MM.1S (cell line): ENCODE measurements at regions not wholly inside any gene's neighbourhood (a gene's known extent, or its start where the extent isn't known, plus 50 kb on each side); places are given as distances from the start of the nearest gene placed in this dataset.
"Not testable (repeated sequence)": the region's sequence is repeated elsewhere in the genome, so short reads cannot be mapped to it uniquely, and the experiment has no call there.

Experiments
- DNase-seq: peaks from one replicate; pipeline ENCODE4 v3.0.0-alpha.2; 2015
- H2AFZ ChIP-seq: fragments of 300-600 bp; sonication (generic); 2 replicates; pipeline ENCODE4 v1.6.0; 2016; ENCODE audit warnings: antibody characterized with exemption, low read length
- H3F3A ChIP-seq: fragments of 300-600 bp; sonication (generic); 2 replicates; pipeline ENCODE4 v1.6.1; 2016; ENCODE audit warnings: mild to moderate bottlenecking, antibody characterized with exemption, low read length, moderate library complexity, mixed read lengths; ENCODE audit not compliant: insufficient read depth
- H3K27ac ChIP-seq: fragments of 300-600 bp; sonication (generic); 2 replicates; pipeline ENCODE4 v1.5.1; 2016; ENCODE audit warnings: mild to moderate bottlenecking, low read length
- H3K27me3 ChIP-seq: fragments of 300-600 bp; sonication (generic); replicated peaks from 2 replicates; pipeline ENCODE4 v1.6.0; 2016; ENCODE audit warnings: low read length; ENCODE audit not compliant: insufficient read depth
- H3K36me3 ChIP-seq: fragments of 300-600 bp; sonication (generic); replicated peaks from 2 replicates; pipeline ENCODE4 v1.6.1; 2016; ENCODE audit warnings: mild to moderate bottlenecking, low read length, mixed read lengths; ENCODE audit not compliant: insufficient read depth
- H3K4me1 ChIP-seq: fragments of 300-600 bp; sonication (generic); 2 replicates; pipeline ENCODE4 v1.6.1; 2016; ENCODE audit warnings: low read length, mixed read lengths
- H3K4me2 ChIP-seq: fragments of 300-600 bp; sonication (generic); 2 replicates; pipeline ENCODE4 v1.6.0; 2016; ENCODE audit warnings: low read depth, low read length
- H3K4me3 ChIP-seq: fragments of 300-600 bp; sonication (generic); 2 replicates; pipeline ENCODE4 v1.5.1; 2016; ENCODE audit warnings: low read length, mixed read lengths
- H3K79me2 ChIP-seq: fragments of 300-600 bp; sonication (generic); 2 replicates; pipeline ENCODE4 v1.6.1; 2016; ENCODE audit warnings: mixed run types, low read length, mixed read lengths
- H3K9ac ChIP-seq: fragments of 300-600 bp; sonication (generic); 2 replicates; pipeline ENCODE4 v1.6.1; 2016; ENCODE audit warnings: low read length, mixed read lengths
- H3K9me2 ChIP-seq: fragments of 300-600 bp; sonication (generic); replicated peaks from 2 replicates; pipeline ENCODE4 v1.6.1; 2016; ENCODE audit warnings: mild to moderate bottlenecking, low read length, mixed read lengths; ENCODE audit not compliant: insufficient read depth
- H3K9me3 ChIP-seq: fragments of 300-600 bp; sonication (generic); replicated peaks from 2 replicates; pipeline ENCODE4 v1.6.1; 2016; ENCODE audit warnings: mild to moderate bottlenecking, low read length, mixed read lengths; ENCODE audit not compliant: insufficient read depth
- H4K20me1 ChIP-seq: fragments of 300-600 bp; sonication (generic); 2 replicates; pipeline ENCODE4 v1.6.1; 2016; ENCODE audit warnings: mild to moderate bottlenecking, low read length, moderate library complexity, mixed read lengths; ENCODE audit not compliant: insufficient read depth
- CTCF ChIP-seq: fragments of 300-600 bp; sonication (generic); IDR thresholded peaks from 2 replicates; pipeline ENCODE4 v1.5.1; 2016; ENCODE audit warnings: antibody characterized with exemption, low read length, mixed read lengths
- EZH2 ChIP-seq: fragments of 300-600 bp; sonication (generic); optimal IDR thresholded peaks from 2 replicates; pipeline ENCODE3; 2017; ENCODE audit warnings: low read depth, mild to moderate bottlenecking, antibody characterized with exemption, low read length, mixed read lengths
- EZH2phosphoT487 ChIP-seq: fragments of 300-600 bp; sonication (generic); IDR thresholded peaks from 2 replicates; pipeline ENCODE4 v1.6.1; 2018; ENCODE audit warnings: antibody characterized with exemption, low read length

- Histone ChIP-seq H3K4me3 (no peak overlapping the region), H3F3A (no peaks in the 10 kb centered on the region), H3K4me2 (no peak overlapping the region), H3K79me2 (no peaks in the 10 kb centered on the region), H3K9me3 (no peaks in the 10 kb centered on the region), H3K4me1 (no peaks in the 10 kb centered on the region), H4K20me1 (no peaks in the 10 kb centered on the region), H2AFZ (no peak overlapping the region), H3K27me3 (no peaks in the 10 kb centered on the region), H3K9me2 (no peaks in the 10 kb centered on the region), H3K9ac (no peak overlapping the region), H3K36me3 (no peaks in the 10 kb centered on the region), H3K27ac (no peak overlapping the region)
- TF ChIP-seq CTCF (no peak), EZH2phosphoT487 (no peak), EZH2 (no peak)
- DNase-seq: no peak
Measured at GRCh38 chr10:78605800-78606350, 462.9 kb upstream of the ZMIZ1 start.

- H3K27ac ChIP-seq, H3K36me3 ChIP-seq, H3K27me3 ChIP-seq, H2AFZ ChIP-seq, H3K4me1 ChIP-seq, H4K20me1 ChIP-seq, H3K9me3 ChIP-seq, H3K9me2 ChIP-seq, H3K79me2 ChIP-seq, H3K9ac ChIP-seq, DNase-seq, H3F3A ChIP-seq, H3K4me3 ChIP-seq, H3K4me2 ChIP-seq: not testable (repeated sequence)
Measured at GRCh38 chr10:78606766-78607165, 462.0 kb upstream of the ZMIZ1 start.

GRCh38 chr10:78609976-78610375, 458.8 kb upstream of the ZMIZ1 start:
- H3K4me2 ChIP-seq: no peak overlapping the region
- no peak for DNase-seq
- no peaks in the 10 kb centered on the region for H3K9me3 ChIP-seq
- H3K79me2 ChIP-seq: no peaks in the 10 kb centered on the region
- H3K9me2 ChIP-seq: no peaks in the 10 kb centered on the region
- no peak overlapping the region for H3K4me3 ChIP-seq
- no peaks in the 10 kb centered on the region for H4K20me1 ChIP-seq
- no peaks in the 10 kb centered on the region for H3K27me3 ChIP-seq
- no peak overlapping the region for H3K27ac ChIP-seq
- H3K9ac ChIP-seq: no peak overlapping the region
- no peaks in the 10 kb centered on the region for H3K36me3 ChIP-seq
- H3F3A ChIP-seq: no peaks in the 10 kb centered on the region
- no peaks in the 10 kb centered on the region for H3K4me1 ChIP-seq
- no peak for TF ChIP-seq CTCF
- no peak for TF ChIP-seq EZH2phosphoT487
- TF ChIP-seq EZH2: no peak
- H2AFZ ChIP-seq: no peak overlapping the region

GRCh38 chr10:78613132-78613531, 455.6 kb upstream of the ZMIZ1 start:
- H3K9me2 ChIP-seq: no peaks in the 10 kb centered on the region
- no peak overlapping the region for H3K4me3 ChIP-seq
- H3K79me2 ChIP-seq: no peaks in the 10 kb centered on the region
- H3K36me3 ChIP-seq: no peaks in the 10 kb centered on the region
- H4K20me1 ChIP-seq: no peaks in the 10 kb centered on the region
- no peak overlapping the region for H3K9ac ChIP-seq
- no peaks in the 10 kb centered on the region for H3F3A ChIP-seq
- TF ChIP-seq EZH2phosphoT487: no peak
- no peak for TF ChIP-seq CTCF
- no peak for TF ChIP-seq EZH2
- no peak overlapping the region for H2AFZ ChIP-seq
- H3K27ac ChIP-seq: no peak overlapping the region
- H3K4me2 ChIP-seq: no peak overlapping the region
- DNase-seq: no peak
- no peaks in the 10 kb centered on the region for H3K27me3 ChIP-seq
- H3K4me1 ChIP-seq: no peaks in the 10 kb centered on the region
- H3K9me3 ChIP-seq: no peaks in the 10 kb centered on the region
